Esophagus muscularis mucosa (tissue), 4 donors: ENCODE measurements at regions not wholly inside any gene's neighbourhood (a gene's known extent, or its start where the extent isn't known, plus 50 kb on each side); places are given as distances from the start of the nearest gene placed in this dataset.

Experiments
- DNase-seq: peaks from one replicate; pipeline ENCODE4 v3.0.0-alpha.2; 2017; ENCODE audit errors: extremely low spot score
- H3K27ac ChIP-seq, 4 donors: fragments of 200-600 bp; sonication (generic); replicated peaks in 1 of 4; 1 replicate in 3 of 4; 2 replicates in 1 of 4; pipeline ENCODE4 v1.5.1; 2016 to 2019; ENCODE audit warnings: mild to moderate bottlenecking in 1 of 4
- H3K27me3 ChIP-seq, 4 donors: fragments of 200-600 bp; sonication (generic); one replicate each; pipeline versions ENCODE4 v1.5.1 to v1.6.0; 2016 to 2019
- H3K36me3 ChIP-seq, 4 donors: fragments of 200-600 bp; sonication (generic); one replicate each; pipeline ENCODE4 v1.5.1; 2016 to 2019
- H3K4me1 ChIP-seq, 4 donors: fragments of 200-600 bp; sonication (generic); one replicate each; pipeline ENCODE4 v1.5.1; 2016 to 2019
- H3K4me3 ChIP-seq, 4 donors: fragments of 200-600 bp; sonication (generic); 1 replicate in 2 of 4; 2 replicates in 2 of 4; pipeline ENCODE4 v1.5.1; 2016 to 2019; ENCODE audit warnings: mild to moderate bottlenecking in 4 of 4, moderate library complexity in 1 of 4
- H3K9me3 ChIP-seq, 4 donors: fragments of 200-600 bp; sonication (generic); 1 replicate in 3 of 4; 2 replicates in 1 of 4; pipeline ENCODE4 v1.5.1; 2016 to 2019
- EP300 ChIP-seq: sonication (generic); formaldehyde crosslinking; IDR thresholded peaks from one replicate; pipeline ENCODE4 v1.6.1; 2017; ENCODE audit warnings: antibody characterized with exemption
- POLR2A ChIP-seq: fragments of 450-650 bp; IDR thresholded peaks from one replicate; pipeline ENCODE4 v1.6.1; 2017; ENCODE audit warnings: antibody characterized with exemption, moderate library complexity, mild to moderate bottlenecking, low read depth
- POLR2AphosphoS5 ChIP-seq, 2 donors: sonication (generic); formaldehyde crosslinking; IDR thresholded peaks; one replicate each; pipeline ENCODE4 v1.6.1; 2017; ENCODE audit warnings: antibody characterized with exemption in 2 of 2
- WGBS: methylation state at CpG from one replicate; pipeline ENCODE4 v1.1.5; 2018; 5-methylcytosine and 5-hydroxymethylcytosine counted together
- intact Hi-C: fragments of 100-400 bp; cut with DNase I; formaldehyde crosslinking; loops from one replicate; pipeline ENCODE4 v1.15.1; 2023
- TF ChIP-seq, protein P1 (sequence below), 3 experiments: fragments of 200-600 bp in 2 of 3; fragments of 450-650 bp in 1 of 3; sonication (generic) in 2 of 3; IDR thresholded peaks; one replicate each; pipeline ENCODE4 v1.5.1; 2017 to 2019; ENCODE audit warnings: antibody characterized with exemption in 3 of 3, mild to moderate bottlenecking in 2 of 3, moderate library complexity in 1 of 3

DNA sequence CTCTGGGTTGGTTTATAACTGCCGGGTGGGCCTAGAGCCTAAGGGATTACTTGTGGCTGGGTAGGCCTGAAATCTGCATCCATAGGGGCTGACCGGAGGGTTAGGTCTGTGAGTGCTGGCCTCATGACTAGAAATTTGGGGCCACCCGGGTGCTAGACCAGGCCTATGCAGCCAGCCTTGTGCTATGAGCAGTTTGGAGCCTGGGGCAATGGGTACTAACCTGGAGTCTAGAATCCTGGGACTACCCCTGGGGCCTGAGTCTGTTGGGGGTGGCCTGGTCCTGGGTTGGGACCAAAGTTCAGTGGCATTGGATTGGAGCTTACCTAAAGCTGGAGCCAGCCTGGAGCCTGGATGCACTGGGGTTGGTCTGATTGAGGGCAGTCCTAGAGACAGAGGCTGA lies 995.2 kb downstream of the ANKRD7 start:
- Histone ChIP-seq H3K4me3 (no peak overlapping the region), H3K4me1 (no peaks in the 10 kb centered on the region), H3K27me3 (no peaks in the 10 kb centered on the region), H3K27ac (no peak overlapping the region), H3K36me3 (no peaks in the 10 kb centered on the region), H3K9me3 (peaks cover 0 to 11% (median 2%) of the 10 kb centered on the region in 4 donors)
- intact Hi-C loops, result no loop called here
- TF ChIP-seq EP300 (no peak), POLR2AphosphoS5 (IDR thresholded peaks at IDR 0.05) (no peak)
- TF ChIP-seq, protein P1, sequence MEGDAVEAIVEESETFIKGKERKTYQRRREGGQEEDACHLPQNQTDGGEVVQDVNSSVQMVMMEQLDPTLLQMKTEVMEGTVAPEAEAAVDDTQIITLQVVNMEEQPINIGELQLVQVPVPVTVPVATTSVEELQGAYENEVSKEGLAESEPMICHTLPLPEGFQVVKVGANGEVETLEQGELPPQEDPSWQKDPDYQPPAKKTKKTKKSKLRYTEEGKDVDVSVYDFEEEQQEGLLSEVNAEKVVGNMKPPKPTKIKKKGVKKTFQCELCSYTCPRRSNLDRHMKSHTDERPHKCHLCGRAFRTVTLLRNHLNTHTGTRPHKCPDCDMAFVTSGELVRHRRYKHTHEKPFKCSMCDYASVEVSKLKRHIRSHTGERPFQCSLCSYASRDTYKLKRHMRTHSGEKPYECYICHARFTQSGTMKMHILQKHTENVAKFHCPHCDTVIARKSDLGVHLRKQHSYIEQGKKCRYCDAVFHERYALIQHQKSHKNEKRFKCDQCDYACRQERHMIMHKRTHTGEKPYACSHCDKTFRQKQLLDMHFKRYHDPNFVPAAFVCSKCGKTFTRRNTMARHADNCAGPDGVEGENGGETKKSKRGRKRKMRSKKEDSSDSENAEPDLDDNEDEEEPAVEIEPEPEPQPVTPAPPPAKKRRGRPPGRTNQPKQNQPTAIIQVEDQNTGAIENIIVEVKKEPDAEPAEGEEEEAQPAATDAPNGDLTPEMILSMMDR (IDR thresholded peaks at IDR 0.05), result no peak
- 82% methylated on average over 3 of the region's 3 CpGs for WGBS
- no peak for DNase-seq

DNA sequence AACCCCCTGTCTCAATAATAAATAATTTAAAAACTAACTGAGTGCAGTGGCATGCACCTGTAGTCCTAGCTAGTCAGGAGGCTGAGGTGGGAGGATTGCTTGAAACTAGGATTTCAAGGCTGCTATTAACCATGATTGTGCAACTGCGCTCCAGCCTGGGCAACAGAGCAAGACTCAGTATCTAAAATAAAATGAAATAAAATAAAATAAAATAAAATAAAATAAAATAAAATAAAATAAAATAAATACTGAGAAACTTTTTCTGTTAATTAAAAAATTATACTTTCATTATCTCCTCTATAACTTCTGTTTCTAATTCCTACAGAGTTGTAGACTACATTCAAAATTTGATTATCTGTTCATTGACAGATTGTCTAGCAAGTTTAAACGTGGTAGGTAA lies 999.4 kb downstream of the ANKRD7 start:
- Histone ChIP-seq H3K36me3 (no peaks in the 10 kb centered on the region), H3K4me3 (no peak overlapping the region), H3K27me3 (no peaks in the 10 kb centered on the region), H3K27ac (no peak overlapping the region), H3K9me3 (peaks cover 0 to 6% (median 0%) of the 10 kb centered on the region in 4 donors), H3K4me1 (no peaks in the 10 kb centered on the region)
- DNase-seq, result no peak
- intact Hi-C loops, result no loop called here
- TF ChIP-seq, protein P1 (IDR thresholded peaks at IDR 0.05), result no peak
- TF ChIP-seq POLR2A (no peak), POLR2AphosphoS5 (IDR thresholded peaks at IDR 0.05) (no peak), EP300 (no peak)
- 64% methylated on average over 2 of the region's 2 CpGs for WGBS

GRCh38 chr7:119228482-119228881 lies 1004.0 kb downstream of the ANKRD7 start:
- intact Hi-C loops, result no loop called here
- no peak for DNase-seq
- no peak overlapping the region for H3K4me3 ChIP-seq
- no peak for TF ChIP-seq EP300
- TF ChIP-seq POLR2AphosphoS5 (IDR thresholded peaks at IDR 0.05), result no peak
- TF ChIP-seq, protein P1 (IDR thresholded peaks at IDR 0.05), result no peak
- no peak for TF ChIP-seq POLR2A
- H3K27ac ChIP-seq, result no peak overlapping the region
- WGBS, result 60% methylated on average over 1 of the region's 1 CpG
- no peaks in the 10 kb centered on the region for H3K27me3 ChIP-seq
- no peaks in the 10 kb centered on the region for H3K4me1 ChIP-seq
- H3K36me3 ChIP-seq, result no peaks in the 10 kb centered on the region
- no peaks in the 10 kb centered on the region for H3K9me3 ChIP-seq

DNA sequence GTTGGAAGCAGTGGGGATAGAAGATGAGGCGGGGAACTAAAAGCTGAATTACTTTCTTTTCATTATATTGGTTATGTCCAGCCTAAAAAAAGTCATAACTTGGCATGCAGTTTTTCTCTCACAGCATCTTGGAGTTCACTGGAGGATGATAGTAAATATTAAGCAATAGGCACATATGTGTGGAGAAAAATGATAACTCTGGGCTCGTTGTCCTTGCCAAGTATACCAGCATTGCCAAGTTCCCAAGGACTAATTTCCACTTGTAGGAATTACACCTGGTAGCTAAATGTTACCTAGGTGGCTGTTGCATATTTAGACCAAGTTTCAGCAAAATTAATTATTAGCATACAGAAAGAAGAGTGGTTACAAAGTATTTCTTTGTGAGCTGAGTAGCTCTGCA lies 1007.6 kb downstream of the ANKRD7 start:
- no peak for DNase-seq
- intact Hi-C loops, result no loop called here
- Histone ChIP-seq H3K4me3 (no peak overlapping the region), H3K4me1 (no peaks in the 10 kb centered on the region), H3K27me3 (no peaks in the 10 kb centered on the region), H3K36me3 (no peaks in the 10 kb centered on the region), H3K27ac (no peak overlapping the region), H3K9me3 (no peaks in the 10 kb centered on the region)
- WGBS, result 55% methylated on average over 2 of the region's 2 CpGs
- TF ChIP-seq EP300 (no peak), POLR2AphosphoS5 (IDR thresholded peaks at IDR 0.05) (no peak), POLR2A (no peak)
- TF ChIP-seq, protein P1 (IDR thresholded peaks at IDR 0.05), result no peak

- TF ChIP-seq, protein P1 (IDR thresholded peaks at IDR 0.05), result no peak
- no peak for TF ChIP-seq EP300
- TF ChIP-seq POLR2A, result no peak
- TF ChIP-seq POLR2AphosphoS5 (IDR thresholded peaks at IDR 0.05), result no peak
- intact Hi-C loops, result no loop called here
- no peaks in the 10 kb centered on the region for H3K4me1 ChIP-seq
- no peak overlapping the region for H3K4me3 ChIP-seq
- no peak overlapping the region for H3K27ac ChIP-seq
- no peaks in the 10 kb centered on the region for H3K36me3 ChIP-seq
- DNase-seq, result no peak
- WGBS, result 88% methylated on average over 1 of the region's 1 CpG
- H3K9me3 ChIP-seq, result no peaks in the 10 kb centered on the region
- no peaks in the 10 kb centered on the region for H3K27me3 ChIP-seq
Measured at GRCh38 chr7:119233015-119233414, 1008.5 kb downstream of the ANKRD7 start.
